Spleen (tissue), 7 donors: ENCODE measurements at regions not wholly inside any gene's neighbourhood (a gene's known extent, or its start where the extent isn't known, plus 50 kb on each side); places are given as distances from the start of the nearest gene placed in this dataset.

Source experiments
- CTCF ChIP-seq, 11 experiments: fragments of 200-600 bp in 7 of 11; fragments of 450-650 bp in 4 of 11; sonication (generic) in 4 of 11; IDR thresholded peaks in 8 of 11; conservative IDR thresholded peaks in 3 of 11; 1 replicate in 7 of 11; 2 replicates in 4 of 11; pipeline versions ENCODE4 v1.4.0 to v1.8.0; 2016 to 2021; ENCODE audit warnings: antibody characterized with exemption in 11 of 11, inconsistent platforms in 4 of 11, mild to moderate bottlenecking in 1 of 11
- POLR2A ChIP-seq, 3 donors: fragments of 450-650 bp; IDR thresholded peaks; one replicate each; pipeline ENCODE4 v1.5.1; 2017; ENCODE audit warnings: antibody characterized with exemption in 3 of 3, mild to moderate bottlenecking in 1 of 3
- donor health status: DM: no; HTN: no; CAD: no; lungs with moderate emphysema.
- donor health status: DM: no; HTN: no; CAD: no.
- donor health status: DM: no; HTN: no; CAD: no.

GRCh38 chr5:88518131-88519016 is 249.7 kb upstream of the TMEM161B start:
- TF ChIP-seq CTCF (IDR thresholded peaks at IDR 0.05 in 8 of 11, conservative IDR thresholded peaks at IDR 0.05 in 3 of 11) (no peak), POLR2A (IDR thresholded peaks at IDR 0.05) (no peak)
